NCI-H1105 treated with DMSO at 0.1 percent for 48 hours (cell line): ENCODE measurements at regions not wholly inside any gene's neighbourhood (a gene's known extent, or its start where the extent isn't known, plus 50 kb on each side); places are given as distances from the start of the nearest gene placed in this dataset.

ENCODE experiments used
- DNase-seq: peaks from one replicate; lab custom pipeline; 2025; lab: John Stamatoyannopoulos, UW

GRCh38 chr5:5951953-5952352 lies 426.4 kb downstream of the MED10 start:
- no peak for DNase-seq

- no peak for DNase-seq
Observed at GRCh38 chr5:5950658-5951057, 427.7 kb downstream of the MED10 start.

GRCh38 chr5:5941486-5941885 lies 436.9 kb downstream of the MED10 start:
- DNase-seq = no peak

- no peak for DNase-seq
Observed at GRCh38 chr5:5939759-5940370, 438.5 kb downstream of the MED10 start.

GRCh38 chr5:5933651-5934050 lies 444.7 kb downstream of the MED10 start:
- no peak for DNase-seq

GRCh38 chr5:5932824-5933223 lies 445.5 kb downstream of the MED10 start:
- DNase-seq = no peak

- no peak for DNase-seq
Observed at GRCh38 chr5:5930561-5930960, 447.8 kb downstream of the MED10 start.

- no peak for DNase-seq
Observed at GRCh38 chr5:5929291-5930020, 448.9 kb downstream of the MED10 start.

- DNase-seq = no peak
Observed at GRCh38 chr5:5925191-5925590, 453.2 kb downstream of the MED10 start.

GRCh38 chr5:5919411-5919810 lies 458.9 kb downstream of the MED10 start:
- DNase-seq = no peak

GRCh38 chr5:5906778-5907177 lies 471.6 kb downstream of the MED10 start:
- DNase-seq = no peak

GRCh38 chr5:5905186-5905585 lies 473.2 kb downstream of the MED10 start:
- DNase-seq = no peak

GRCh38 chr5:5904113-5904512 lies 474.2 kb downstream of the MED10 start:
- no peak for DNase-seq

- no peak for DNase-seq
Observed at GRCh38 chr5:5902678-5903646, 475.4 kb downstream of the MED10 start.

GRCh38 chr5:5900350-5900749 lies 477.9 kb downstream of the ICE1 start:
- DNase-seq = no peak

- no peak for DNase-seq
Observed at GRCh38 chr5:5899716-5900115, 477.2 kb downstream of the ICE1 start.

- DNase-seq = no peak
Observed at GRCh38 chr5:5888284-5888683, 465.8 kb downstream of the ICE1 start.

GRCh38 chr5:5887833-5888232 lies 465.4 kb downstream of the ICE1 start:
- DNase-seq = no peak

GRCh38 chr5:5886812-5887486 lies 464.5 kb downstream of the ICE1 start:
- peak; percentile 15 for DNase-seq

GRCh38 chr5:5886353-5886752 lies 463.9 kb downstream of the ICE1 start:
- DNase-seq = no peak

- no peak for DNase-seq
Observed at GRCh38 chr5:5885782-5886181, 463.3 kb downstream of the ICE1 start.

GRCh38 chr5:5884593-5884992 lies 462.1 kb downstream of the ICE1 start:
- DNase-seq = no peak
